GM20431 (cell line): ENCODE measurements at regions not wholly inside any gene's neighbourhood (a gene's known extent, or its start where the extent isn't known, plus 50 kb on each side); places are given as distances from the start of the nearest gene placed in this dataset.
"Not testable (repeated sequence)": the region's sequence is repeated elsewhere in the genome, so short reads cannot be mapped to it uniquely, and the experiment has no call there.

Experiments used
- in situ Hi-C: fragments of 300-500 bp; cut with MseI, MboI; formaldehyde crosslinking; loops from one replicate; pipeline ENCODE4 v1.15.0; 2020; ENCODE audit warnings: low sequenced_read_pairs; ENCODE audit not compliant: unreplicated experiment

DNA sequence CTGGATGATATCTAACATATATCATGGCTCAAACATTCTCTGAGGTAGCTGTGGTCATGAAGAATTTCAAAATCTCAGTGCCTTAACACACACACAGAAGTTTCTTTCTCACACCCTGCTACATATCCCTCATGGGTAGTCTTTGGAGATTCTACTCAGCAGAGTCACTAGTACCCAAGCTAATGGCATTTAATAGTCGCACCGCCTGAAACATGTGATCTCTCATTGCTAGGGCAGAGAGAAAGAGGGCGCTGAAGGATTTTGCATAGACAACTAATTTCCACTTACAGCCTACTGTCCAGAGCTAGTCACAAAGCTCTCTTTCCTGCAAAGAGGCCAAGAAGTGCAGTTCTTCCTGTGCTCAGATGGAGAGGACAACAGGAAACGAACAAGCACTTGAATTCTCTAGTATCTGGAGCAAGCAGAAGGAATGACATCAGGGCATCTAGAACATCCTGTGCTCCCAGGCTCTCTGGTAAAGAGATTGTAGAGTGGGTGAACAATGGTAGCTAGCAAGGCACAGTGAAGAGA, 183.4 kb upstream of the PTBP2 start:
- in situ Hi-C loops, result no loop called here

DNA sequence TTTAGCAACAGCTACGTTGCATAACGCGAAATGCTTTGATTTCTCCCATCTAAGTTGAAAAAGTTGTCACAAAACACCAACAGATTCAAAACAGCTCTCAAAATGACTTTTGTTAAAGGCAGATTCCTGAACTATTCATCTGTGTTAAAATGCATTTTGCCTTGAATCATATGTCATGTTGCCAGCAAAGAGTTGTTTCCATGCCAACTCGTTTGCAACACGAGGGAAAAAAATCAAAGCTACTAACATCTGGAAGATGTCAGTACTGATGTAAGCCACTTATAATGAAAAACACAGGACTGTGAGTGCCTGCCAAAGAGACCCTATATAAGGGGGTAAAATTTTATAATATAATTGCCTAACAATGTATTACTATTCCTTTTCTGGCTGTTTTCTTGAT, 182.7 kb upstream of the PTBP2 start:
- in situ Hi-C loops, result no loop called here

DNA sequence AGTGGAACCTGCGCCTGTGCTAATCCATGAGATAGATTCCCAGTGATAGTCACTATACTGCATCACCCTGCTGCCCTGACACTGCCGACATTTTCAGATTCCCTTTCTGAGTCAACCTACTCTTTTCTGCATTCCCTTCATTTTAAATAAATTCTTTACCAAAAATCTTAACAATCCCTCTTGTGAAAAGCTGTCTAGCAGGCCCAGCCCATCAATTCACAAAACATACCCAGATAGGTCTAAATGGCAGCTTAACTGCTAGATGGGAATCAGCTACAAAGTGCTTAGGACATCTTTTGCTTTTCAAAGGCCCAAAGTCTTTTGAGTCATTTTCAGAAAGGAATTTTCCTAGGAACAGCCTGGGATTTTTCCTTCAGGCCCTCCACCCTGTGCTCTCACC, 180.1 kb upstream of the PTBP2 start:
- in situ Hi-C loops, result no loop called here

DNA sequence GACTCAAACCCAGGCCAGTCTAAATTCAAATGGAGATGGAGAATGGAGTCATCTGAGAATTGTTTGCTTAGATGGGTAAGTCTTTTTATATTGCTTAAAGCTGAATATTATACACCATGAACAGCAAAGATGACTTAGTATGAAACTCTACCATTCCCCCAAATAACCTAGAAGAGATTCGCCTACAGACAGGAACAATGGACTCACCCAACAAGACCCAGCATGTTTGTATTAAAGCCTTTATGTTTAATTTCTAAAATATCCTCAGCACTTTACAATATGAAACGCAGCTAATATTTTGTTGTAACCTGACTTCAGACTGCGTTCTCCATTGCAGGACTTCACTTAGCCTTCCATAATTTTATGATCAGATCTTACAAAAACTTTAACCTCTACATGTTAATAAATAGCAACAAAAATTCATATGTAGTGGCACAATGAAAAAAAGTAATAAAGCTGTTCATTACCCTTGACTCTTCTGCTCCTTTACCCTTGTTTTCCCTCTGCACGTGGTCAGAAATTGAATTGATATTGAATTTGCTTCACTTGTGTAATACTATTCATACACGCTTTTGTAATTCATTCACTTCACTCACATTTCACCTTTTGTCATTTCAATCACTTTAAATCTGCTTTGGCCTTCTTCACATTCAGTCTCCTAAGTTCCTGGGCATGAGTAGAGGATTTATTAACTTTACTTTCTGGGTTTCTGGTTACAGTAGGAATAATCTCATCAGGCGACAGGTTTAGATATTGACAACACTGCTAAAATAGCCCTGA, 177.3 kb upstream of the PTBP2 start:
- in situ Hi-C loops, result no loop called here

DNA sequence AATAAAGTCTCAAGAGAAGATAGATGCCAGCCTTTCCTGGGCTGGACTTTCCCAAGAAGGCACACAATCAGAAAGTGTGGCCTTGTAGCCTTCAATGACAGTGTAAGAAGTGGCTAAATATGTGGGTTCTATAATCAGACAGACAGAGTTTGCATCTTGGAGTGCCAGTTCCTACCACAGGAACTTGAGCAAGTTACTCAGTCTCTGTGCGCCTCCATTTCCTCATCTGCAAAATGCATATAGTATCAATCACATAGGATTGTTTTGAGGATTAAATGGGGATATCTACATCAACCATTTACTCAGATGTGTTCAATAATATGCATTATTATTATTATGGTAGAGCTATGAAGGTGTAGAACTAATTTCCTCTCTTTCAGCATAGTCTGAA, 176.8 kb upstream of the PTBP2 start:
- in situ Hi-C loops, result no loop called here

DNA sequence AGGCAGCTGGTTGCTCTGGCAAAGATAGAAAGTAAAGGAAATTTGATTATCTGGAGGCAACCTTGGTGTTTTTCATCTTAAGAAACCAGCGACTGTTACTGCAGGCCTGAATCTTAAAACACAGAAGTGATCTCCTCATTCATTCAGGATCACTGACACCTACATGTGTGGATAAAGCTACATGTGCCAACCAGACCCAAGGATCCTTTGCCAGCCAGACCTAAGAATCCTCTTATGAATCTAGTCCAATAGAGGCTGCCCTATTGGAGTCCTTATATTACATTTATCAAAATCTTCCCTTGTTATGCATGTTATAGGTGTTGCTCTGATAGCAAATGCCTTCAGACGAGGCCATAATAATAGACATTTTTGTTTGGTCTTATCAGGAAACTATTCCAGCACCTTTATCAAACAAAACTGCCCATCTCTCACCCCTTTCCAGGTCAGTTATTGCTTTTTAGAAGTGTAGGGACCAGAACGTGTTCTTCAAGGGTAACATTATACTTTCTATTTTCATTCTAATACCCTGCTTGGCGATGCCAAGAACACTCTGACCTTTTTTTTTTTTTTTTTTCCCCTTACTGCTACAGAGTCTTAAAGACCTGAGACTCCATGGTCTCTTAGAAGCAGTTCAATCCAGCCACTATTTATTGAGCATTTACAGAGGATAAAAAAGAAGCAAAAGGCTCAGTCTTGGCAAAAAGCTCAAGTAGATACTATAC, 175.5 kb upstream of the PTBP2 start:
- in situ Hi-C loops, result no loop called here

DNA sequence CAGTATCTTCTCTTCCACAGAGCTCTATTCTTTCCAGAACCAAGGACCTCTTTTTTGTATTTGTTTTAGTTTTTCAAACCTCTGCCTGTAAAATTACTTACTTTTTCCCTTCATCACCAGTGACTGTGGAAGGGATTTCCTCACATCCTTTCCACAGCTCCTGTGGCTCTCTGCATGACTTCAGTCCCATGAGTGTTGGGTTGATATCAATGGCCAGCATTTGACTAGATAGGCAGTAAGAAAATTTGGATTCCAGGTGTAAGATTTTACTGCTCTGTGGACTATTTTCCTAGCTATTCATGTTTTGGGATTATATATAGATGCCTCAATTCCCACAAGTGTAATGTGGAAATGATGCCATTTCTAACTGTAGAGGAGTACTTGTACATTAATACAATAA, 171.5 kb upstream of the PTBP2 start:
- in situ Hi-C loops, result no loop called here

DNA sequence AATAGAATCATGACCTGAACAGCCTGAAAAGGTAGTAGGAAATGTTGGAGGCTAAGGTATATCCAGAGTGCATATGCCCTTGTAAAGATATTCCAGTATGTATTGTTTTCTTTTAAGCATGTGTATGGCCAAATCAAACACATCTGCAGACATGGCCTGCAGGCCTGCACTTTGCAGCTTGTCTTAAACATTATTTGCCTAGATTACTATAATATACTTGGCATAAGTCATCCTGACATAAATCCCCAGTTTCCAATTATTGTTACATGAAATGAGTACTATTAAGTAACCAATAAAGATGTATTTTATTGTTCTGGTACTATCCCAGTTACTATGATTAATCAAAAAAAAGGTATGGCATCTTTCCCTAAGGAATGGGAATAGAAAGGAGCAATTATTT, 169.1 kb upstream of the PTBP2 start:
- in situ Hi-C loops, result no loop called here

DNA sequence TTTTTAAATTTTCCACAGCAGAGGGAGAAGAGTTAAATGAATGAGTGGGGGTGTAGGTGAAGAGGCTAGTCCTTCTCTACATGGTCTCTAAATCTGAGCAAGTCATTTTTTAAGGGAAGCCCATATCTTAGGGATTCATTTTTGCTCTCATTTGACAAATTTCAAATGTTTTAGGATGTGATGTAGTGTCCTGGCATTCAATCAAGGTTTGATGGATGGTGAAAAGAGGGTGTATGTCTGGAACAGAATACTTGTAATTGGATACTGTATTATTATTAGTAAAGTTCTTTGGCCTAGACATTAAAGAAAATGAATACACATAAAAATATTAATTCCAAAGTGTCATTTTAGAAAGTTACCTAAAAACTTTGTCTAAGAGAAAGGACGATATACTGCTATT, 167.8 kb upstream of the PTBP2 start:
- in situ Hi-C loops, result no loop called here

DNA sequence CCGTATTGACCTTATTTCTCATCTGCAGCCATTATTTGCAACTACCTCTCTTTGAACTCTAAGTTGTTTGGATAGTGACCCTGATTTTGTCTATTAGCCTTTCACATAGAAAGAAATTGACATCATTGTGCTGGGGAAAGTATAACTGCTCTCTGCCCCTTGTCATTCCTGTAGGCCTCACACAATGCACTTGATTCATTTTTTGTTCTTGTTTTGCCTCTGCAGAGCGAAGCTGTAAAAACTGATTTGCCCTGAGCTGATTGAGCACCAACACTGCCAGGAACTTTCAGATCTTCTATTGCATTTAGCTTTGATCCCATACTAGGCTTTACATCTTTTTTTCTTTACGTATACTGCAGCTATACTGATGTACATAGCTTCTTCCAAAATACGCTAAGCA, 167.2 kb upstream of the PTBP2 start:
- in situ Hi-C loops, result no loop called here

DNA sequence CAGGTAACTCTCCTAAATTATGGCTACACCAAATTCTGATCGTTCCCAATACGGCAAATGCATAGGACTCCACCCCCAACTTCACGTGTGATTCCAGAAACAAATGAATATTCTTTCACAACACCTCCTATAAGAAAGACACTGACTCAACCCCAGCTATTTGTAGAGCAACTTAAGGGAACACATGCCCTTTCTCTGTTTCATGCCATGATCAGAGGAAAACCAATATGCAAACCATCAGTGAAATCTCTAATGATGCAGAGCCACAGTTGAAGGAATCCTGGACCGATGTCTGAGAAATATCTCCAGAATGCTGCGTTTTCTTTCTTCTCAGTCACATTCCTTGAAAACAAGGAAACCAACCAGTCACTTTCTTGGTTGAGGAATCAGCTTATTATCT, 164.2 kb upstream of the PTBP2 start:
- in situ Hi-C loops, result no loop called here

DNA sequence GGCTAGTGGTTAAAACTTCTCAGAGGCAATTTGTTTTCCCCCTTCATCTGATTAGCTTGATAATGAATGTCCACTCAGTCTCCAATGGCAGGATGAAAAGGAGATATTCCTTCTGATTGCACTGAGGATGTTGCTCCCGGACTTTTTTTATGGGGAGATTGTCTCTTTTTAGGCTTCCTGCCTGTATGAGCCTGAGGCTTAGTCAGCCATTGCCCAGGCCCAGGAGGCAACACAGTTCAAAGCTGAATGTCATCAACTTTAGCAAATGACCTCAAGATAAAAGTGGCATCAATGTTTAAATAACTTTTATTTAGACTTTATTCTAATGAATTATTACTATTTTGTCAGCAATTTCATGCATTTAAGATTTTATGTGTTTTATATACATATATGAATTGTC, 162.9 kb upstream of the PTBP2 start:
- in situ Hi-C loops, result no loop called here

DNA sequence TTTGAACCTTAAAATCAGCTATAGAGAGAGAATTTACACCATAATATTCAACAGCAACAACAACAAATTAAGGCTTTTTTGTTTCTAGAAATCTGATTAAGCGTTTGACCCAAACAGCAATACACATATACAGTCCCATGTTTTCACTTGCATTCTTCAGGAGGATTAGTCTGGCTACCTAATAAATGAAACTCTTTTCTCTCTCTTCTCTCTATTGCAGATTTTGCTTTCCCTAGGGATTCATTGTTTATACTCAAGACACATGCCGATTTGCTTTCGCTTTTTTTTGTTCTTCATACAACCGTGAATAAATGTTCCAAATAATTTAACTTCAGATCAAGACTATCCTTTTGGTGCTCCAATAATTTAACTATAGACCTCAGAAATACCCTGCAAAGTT, 162.4 kb upstream of the PTBP2 start:
- in situ Hi-C loops, result no loop called here

DNA sequence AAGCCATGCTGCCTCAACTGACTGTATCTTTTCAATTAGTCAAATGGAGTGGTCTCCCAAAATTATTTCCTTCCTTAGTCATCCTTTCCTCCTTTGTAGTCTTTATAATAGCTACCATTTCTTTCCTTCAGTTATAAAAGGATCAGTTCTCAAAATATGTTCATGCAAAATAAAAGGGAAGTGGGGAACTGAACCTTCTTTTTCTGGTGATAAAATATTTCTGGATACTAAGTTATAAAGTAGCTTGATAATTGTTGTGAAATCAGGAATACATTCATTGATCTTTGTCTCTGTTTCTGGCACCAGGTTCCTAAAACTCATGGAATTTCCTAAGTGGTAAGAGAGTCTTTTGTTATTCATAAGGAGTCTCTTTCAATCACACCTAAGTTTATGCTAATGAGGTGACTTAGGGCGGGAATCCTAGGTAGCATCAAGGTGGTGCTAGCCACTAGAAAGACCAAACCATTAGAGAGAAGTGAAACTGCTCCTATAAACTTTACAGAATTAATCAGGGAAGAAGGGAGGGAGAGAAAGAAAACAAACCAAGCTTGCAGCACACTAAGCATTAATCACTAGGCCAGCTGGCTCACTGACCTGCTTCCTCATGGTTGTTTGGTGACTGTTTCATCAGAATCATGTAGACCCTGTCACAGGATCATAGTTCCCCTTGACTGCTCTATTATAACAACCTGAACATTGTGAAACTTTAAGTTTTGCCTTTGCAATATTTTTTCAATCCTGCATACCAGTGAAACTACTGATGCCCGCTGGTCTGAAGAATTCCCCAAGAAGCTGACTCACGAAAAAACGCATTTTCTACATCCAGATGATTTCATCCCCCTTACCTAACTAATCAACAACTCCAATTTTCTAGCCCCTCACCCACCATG, 161.6 kb upstream of the PTBP2 start:
- in situ Hi-C loops, result no loop called here

DNA sequence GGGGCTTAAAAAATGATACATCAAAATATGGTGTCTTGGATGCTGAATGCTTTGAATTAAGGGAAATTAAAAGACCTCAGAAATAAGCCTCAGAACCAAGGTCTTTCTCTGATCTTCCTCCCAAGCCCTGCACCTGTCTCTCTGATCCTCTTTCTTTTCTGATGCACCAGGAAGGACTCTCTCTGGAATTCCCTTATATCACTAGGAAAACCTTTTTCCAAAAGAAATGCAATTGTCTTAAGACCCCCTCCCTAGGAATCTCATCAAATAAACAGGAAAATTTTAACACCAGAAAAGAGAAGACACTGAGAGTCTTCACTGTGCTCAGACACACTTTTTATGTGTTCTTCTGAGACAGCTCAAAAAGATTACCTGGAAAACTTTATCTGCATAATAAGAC, 159.5 kb upstream of the PTBP2 start:
- in situ Hi-C loops, result no loop called here

DNA sequence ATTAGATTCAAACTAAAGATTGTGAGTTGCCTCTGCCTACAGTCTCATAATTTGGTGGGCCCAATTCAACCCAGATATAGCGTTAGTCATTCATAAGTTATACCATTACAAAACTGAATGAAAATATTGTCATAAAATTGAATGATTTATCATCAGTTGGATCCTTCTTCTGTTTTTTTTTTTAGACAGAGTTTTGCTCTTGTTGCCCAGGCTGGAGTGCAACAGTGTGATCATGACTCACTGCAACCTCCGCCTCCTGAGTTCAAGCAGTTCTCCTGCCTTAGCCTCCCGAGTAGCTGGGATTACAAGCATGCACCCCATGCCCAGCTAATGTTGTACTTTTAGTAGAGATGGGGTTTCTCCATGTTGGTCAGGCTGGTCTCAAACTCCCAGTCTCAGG, 157.2 kb upstream of the PTBP2 start:
- in situ Hi-C loops, result not testable (repeated sequence)

DNA sequence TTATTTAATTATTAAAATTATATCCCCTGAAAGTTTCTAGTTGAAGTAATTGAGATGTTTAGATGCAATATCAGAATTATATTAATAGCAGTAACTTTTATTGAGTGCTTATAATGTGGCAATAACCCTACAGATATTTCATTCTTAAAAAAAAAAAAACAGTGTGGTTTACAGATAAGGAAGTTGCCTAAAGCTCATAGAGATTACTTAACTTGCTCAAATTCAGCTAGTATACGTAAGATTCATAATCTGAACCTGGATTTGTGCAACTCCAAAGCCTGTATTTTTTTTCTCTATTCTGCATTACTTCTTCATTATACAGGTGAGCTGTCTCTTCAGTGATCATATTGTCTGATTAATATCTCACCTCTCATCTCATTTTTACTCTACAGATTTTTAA, 156.0 kb upstream of the PTBP2 start:
- in situ Hi-C loops, result no loop called here

DNA sequence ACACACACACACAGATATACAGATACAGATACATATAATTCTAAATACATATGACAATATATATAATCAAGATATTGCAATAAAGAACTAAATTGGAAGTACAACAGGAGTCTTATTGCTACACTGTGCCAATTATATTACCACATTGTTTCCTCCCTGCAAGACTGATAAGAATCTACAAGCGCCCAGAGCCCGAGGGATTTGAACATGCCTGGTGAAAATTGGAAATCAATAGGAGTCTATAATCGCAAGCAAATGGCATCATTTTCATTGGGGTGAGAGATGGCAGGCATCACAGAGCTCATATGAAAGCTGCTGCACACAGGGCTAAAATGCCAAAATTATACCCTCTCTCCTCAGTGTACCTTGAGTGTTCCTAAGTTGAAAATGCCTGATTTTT, 152.9 kb upstream of the PTBP2 start:
- in situ Hi-C loops, result no loop called here

DNA sequence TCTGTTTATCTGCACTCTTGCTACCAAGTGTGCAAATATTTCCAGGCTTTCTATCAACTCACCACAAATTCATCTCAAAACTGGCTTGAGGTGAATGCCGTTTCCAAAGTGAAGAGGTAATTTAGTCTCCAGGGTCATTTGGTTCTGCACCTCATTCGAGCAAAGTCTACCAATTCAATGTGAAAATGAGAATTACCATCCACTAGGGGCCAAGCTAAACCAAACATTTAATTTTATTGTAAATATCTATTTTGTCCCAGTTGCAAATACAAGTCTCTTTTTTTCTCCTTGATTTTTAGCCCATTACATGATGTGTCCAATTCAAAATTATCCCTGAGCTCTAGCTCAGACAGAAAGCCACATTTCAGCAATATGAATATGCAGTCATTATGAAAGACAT, 152.3 kb upstream of the PTBP2 start:
- in situ Hi-C loops, result no loop called here

DNA sequence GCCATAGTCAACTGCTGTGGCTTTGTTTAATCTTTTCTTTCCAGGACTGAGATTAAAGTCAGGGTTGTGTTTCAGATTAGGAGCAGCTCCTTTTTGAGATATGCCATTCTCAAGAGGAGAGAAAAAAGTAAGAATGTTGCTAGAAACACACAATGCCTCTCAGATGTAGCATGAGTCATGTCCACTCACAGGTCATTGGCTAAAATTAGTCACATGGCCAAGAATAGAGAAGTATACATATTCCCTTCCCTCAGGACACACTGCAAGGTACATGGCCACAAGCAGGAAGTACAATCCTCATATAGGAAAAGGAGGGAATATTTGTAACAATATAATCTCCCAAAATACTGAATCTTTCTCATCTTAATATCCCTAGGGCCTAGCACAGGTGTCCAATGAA, 141.9 kb upstream of the PTBP2 start:
- in situ Hi-C loops, result no loop called here

DNA sequence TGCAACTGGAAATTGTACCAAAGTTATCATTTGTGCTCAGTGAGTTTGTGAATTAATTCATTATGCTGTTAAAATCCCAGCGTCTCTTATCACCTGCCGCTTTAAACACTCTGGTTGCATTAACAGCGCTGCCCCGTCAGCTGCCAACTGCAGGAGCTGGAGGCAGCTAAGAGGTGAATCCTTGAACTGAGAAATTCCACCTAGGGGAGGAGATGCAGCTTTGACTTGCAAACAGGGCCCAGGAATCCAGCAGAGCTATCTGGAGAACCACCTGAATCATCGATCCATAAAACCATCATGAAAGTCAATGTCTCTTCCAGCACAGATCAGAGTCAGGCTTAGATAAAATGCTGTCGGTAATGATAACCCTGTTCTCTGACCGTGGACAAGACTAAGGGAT, 140.7 kb upstream of the PTBP2 start:
- in situ Hi-C loops, result no loop called here
